Fibroblast of villous mesenchyme (primary cell): ENCODE measurements at regions not wholly inside any gene's neighbourhood (a gene's known extent, or its start where the extent isn't known, plus 50 kb on each side); places are given as distances from the start of the nearest gene placed in this dataset.

Source experiments
- DNase-seq: peaks from one replicate; pipeline ENCODE4 v3.0.0-alpha.2; 2010; ENCODE audit warnings: low read depth
- H3K4me3 ChIP-seq: 2 replicates; pipeline ENCODE4 v1.5.1; 2011; ENCODE audit warnings: low read depth, mild to moderate bottlenecking, low read length
- TF ChIP-seq, protein P1 (sequence below): IDR thresholded peaks from 2 replicates; pipeline ENCODE4 v1.5.1; 2012; ENCODE audit warnings: low read depth, mild to moderate bottlenecking, low read length; ENCODE audit not compliant: insufficient read depth

DNA sequence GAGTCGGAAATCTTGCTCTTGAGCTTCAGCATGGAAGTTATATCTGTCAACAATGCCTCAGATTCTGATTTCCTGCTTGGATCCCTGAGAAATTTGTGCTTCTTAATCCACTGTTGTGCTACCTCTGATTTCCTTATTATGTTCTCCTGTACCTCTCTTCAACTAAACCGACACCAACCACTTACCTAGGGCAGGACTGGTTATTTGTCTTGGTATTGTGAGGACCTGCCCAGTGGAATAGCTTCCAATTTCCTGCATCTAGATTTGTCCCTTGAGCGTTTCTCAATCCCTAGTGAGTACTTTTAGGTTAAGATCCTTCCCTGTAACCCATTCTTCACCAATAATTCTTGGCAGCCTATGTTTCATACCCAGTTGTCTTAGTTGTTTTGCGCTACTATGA is 720.5 kb upstream of the ZNF385D start:
- TF ChIP-seq, protein P1, sequence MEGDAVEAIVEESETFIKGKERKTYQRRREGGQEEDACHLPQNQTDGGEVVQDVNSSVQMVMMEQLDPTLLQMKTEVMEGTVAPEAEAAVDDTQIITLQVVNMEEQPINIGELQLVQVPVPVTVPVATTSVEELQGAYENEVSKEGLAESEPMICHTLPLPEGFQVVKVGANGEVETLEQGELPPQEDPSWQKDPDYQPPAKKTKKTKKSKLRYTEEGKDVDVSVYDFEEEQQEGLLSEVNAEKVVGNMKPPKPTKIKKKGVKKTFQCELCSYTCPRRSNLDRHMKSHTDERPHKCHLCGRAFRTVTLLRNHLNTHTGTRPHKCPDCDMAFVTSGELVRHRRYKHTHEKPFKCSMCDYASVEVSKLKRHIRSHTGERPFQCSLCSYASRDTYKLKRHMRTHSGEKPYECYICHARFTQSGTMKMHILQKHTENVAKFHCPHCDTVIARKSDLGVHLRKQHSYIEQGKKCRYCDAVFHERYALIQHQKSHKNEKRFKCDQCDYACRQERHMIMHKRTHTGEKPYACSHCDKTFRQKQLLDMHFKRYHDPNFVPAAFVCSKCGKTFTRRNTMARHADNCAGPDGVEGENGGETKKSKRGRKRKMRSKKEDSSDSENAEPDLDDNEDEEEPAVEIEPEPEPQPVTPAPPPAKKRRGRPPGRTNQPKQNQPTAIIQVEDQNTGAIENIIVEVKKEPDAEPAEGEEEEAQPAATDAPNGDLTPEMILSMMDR: no peak
- H3K4me3 ChIP-seq: no peak overlapping the region
- no peak for DNase-seq

DNA sequence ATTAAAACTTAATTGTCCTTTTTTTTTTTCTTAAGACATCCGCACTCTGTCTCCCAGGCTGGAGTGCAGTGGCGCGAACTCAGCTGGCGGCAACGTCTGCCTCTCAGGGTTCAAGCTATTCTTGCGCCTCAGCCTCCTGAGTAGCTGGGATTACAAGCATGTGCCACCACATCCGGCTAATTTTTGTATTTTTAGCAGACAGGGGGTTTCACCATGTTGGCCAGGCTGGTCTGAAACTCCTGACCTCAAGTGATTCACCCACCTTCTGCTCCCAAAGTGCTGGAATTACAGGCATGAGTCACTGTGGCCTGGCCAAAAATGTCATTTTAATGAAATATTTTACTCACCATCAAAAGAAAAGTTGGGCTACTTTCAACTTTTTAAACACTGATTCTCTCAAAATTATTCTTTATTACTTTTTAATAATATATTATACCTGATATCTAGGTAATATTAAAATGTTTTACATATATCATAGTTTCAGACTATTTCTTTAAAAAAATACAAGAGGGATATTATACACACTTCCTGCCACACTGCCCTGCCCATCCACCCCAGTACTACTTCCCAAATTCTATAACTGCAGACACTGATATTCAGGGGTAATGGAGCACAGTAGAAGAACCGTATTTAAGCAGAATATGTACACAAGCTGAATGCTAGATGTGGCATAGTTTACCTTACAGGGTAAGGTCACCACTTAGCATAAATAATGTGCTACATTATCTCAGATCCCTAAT is 723.9 kb upstream of the ZNF385D start:
- H3K4me3 ChIP-seq: no peak overlapping the region
- TF ChIP-seq, protein P1: no peak
- DNase-seq: no peak

DNA sequence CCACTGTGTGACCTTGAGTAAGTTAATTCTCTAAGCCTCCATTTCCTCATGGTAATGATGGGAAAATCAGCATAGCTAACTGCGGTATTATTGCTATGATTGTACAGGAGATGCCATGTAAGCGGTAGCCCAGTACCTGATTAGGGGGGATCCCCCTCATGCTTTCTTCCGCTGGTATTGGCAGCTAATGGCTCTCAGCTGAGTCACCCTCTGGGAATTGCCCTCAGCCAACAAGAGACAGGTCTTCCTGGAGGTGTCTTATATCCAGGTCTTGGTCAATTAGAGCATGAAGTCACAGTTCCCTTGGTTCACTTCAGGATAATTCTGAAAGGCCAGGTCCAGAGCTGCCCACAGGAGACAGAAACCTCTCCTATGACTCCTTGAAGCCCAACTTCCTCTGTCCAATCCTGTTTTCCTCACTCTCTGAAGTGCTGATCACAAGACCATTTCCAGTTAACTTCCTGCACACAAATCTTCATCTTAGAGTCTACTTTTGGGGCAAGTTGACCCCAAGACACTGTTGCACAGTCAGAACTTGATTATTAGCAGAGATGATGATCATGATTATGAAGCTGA is 724.7 kb upstream of the ZNF385D start:
- TF ChIP-seq, protein P1: no peak
- H3K4me3 ChIP-seq: no peak overlapping the region
- DNase-seq: no peak

DNA sequence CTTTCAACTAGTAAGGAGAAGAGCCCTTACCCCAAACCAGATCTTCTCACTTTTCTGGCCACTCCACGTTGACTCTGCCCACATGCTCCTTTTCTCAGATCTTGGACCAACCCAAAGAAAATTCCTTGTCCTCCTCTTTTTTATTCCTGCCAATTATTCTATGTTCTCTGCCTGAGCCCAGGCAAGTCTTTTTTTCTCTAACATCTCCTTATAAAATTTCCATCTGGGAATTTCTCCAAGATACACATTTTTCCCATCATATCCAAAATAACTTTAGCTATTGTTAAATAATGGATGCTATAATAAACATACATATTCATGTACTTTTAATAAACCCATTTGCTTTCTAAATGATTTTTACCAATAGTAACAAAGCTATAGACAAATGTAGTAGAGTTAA is 726.0 kb upstream of the ZNF385D start:
- no peak for DNase-seq
- TF ChIP-seq, protein P1: no peak
- no peak overlapping the region for H3K4me3 ChIP-seq

DNA sequence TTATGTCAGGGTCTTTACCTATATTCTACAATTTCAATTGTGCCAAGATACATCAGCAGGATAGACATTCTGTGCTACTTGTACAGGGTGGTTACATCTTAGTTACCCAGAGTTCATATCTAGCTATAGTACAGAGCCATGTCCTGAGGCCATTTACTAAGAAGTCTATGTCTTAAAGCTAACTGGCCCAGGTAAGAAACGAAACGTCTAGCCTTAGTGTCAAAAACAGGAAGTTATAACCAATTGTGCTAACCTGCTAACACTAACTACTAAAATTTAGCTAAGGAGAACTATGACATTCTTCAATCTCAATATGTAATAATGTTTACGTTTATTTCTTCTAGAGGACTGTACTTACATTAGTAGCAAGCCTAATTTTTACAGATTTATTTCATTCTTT is 717.2 kb upstream of the UBE2E2 start:
- no peak overlapping the region for H3K4me3 ChIP-seq
- no peak for DNase-seq
- TF ChIP-seq, protein P1: no peak

DNA sequence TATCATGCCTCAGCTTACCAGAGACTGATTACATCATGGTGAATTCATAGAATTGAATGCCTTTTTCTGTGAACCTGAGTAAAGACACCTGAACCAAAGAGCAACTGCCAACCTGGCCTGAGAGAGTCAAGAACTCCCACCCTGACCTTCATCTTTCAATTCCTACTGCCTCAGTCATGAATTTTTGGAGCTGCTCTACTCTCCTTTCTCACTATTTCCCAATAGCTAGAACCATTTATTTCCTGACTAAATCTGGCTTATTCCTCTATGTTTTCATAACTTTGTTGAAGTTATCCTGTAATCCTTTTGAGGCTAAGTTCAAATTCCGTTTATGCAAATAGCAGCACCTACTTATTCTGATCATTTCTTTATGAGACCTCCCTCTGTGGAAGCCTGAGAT is 712.4 kb upstream of the UBE2E2 start:
- TF ChIP-seq, protein P1: no peak
- no peak for DNase-seq
- H3K4me3 ChIP-seq: no peak overlapping the region
